Lower leg skin (tissue), 4 donors: ENCODE measurements at regions not wholly inside any gene's neighbourhood (a gene's known extent, or its start where the extent isn't known, plus 50 kb on each side); places are given as distances from the start of the nearest gene placed in this dataset.

Source experiments
- DNase-seq, 2 donors: peaks; one replicate each; pipeline ENCODE4 v3.0.0-alpha.2; 2019; ENCODE audit warnings: low spot score in 2 of 2
- H3K4me3 ChIP-seq: fragments of 200-600 bp; sonication (generic); 2 replicates; pipeline ENCODE4 v1.5.1; 2017; ENCODE audit warnings: mild to moderate bottlenecking, low read depth; ENCODE audit not compliant: poor library complexity, severe bottlenecking
- CTCF ChIP-seq, 3 donors: fragments of 450-650 bp; IDR thresholded peaks; one replicate each; pipeline ENCODE4 v1.5.1; 2016; ENCODE audit warnings: antibody characterized with exemption in 3 of 3, mild to moderate bottlenecking in 3 of 3, moderate library complexity in 2 of 3
- POLR2A ChIP-seq, 2 donors: fragments of 450-650 bp; IDR thresholded peaks; one replicate each; pipeline ENCODE4 v1.6.1; 2016 to 2017; ENCODE audit warnings: antibody characterized with exemption in 2 of 2, mild to moderate bottlenecking in 1 of 2, moderate library complexity in 1 of 2
- WGBS, 2 donors: methylation state at CpG; one replicate each; pipeline ENCODE4 v1.1.5; 2018; 5-methylcytosine and 5-hydroxymethylcytosine counted together
- intact Hi-C: fragments of 100-400 bp; cut with DNase I; formaldehyde crosslinking; loops from one replicate; pipeline ENCODE4 v1.15.0; 2023; ENCODE audit warnings: low total_unique reads

GRCh38 chr6:98633886-98634285, 200.5 kb upstream of the POU3F2 start:
- intact Hi-C loops = no loop called here
- H3K4me3 ChIP-seq = no peak overlapping the region
- no peak for DNase-seq
- no peak for TF ChIP-seq CTCF (IDR thresholded peaks at IDR 0.05)
- TF ChIP-seq POLR2A (IDR thresholded peaks at IDR 0.05) = no peak

- WGBS, 2 donors = 29 to 38% methylated on average over 3 of the region's 3 CpGs
- TF ChIP-seq CTCF (IDR thresholded peaks at IDR 0.05) (no peak), POLR2A (IDR thresholded peaks at IDR 0.05) (no peak)
- no peak for DNase-seq
- intact Hi-C loops = no loop called here
- H3K4me3 ChIP-seq = no peak overlapping the region
These were observed 199.8 kb upstream of the POU3F2 start for GRCh38 chr6:98634569-98634968.

GRCh38 chr6:98635191-98635590, 199.2 kb upstream of the POU3F2 start:
- intact Hi-C loops = no loop called here
- WGBS, 2 donors = 80 to 85% methylated on average over 2 of the region's 2 CpGs
- no peak for DNase-seq

GRCh38 chr6:98636941-98637340, 197.4 kb upstream of the POU3F2 start:
- 0 to 6% methylated on average over 1 of the region's 1 CpG for whole genome bisulfite sequencing, 2 donors
- intact Hi-C loops = no loop called here
- H3K4me3 ChIP-seq = no peak overlapping the region
- no peak for DNase-seq
- no peak for TF ChIP-seq CTCF (IDR thresholded peaks at IDR 0.05)
- no peak for TF ChIP-seq POLR2A (IDR thresholded peaks at IDR 0.05)

More at GRCh38 chr6:98635191-98635590, 199.2 kb upstream of the POU3F2 start:
- TF ChIP-seq POLR2A (IDR thresholded peaks at IDR 0.05) = no peak
- no peak for TF ChIP-seq CTCF (IDR thresholded peaks at IDR 0.05)
- no peak overlapping the region for H3K4me3 ChIP-seq

- 79 to 81% methylated on average over 5 of the region's 5 CpGs for WGBS, 2 donors
- TF ChIP-seq CTCF (IDR thresholded peaks at IDR 0.05) (no peak), POLR2A (IDR thresholded peaks at IDR 0.05) (no peak)
- no peak for DNase-seq
- intact Hi-C loops = no loop called here
- no peak overlapping the region for H3K4me3 ChIP-seq
These were observed 195.2 kb upstream of the POU3F2 start for GRCh38 chr6:98639089-98639635.

GRCh38 chr6:98640366-98640765, 194.0 kb upstream of the POU3F2 start:
- no peak for TF ChIP-seq POLR2A (IDR thresholded peaks at IDR 0.05)
- no peak for TF ChIP-seq CTCF (IDR thresholded peaks at IDR 0.05)
- WGBS, 2 donors = 73 to 74% methylated on average over 5 of the region's 5 CpGs
- no peak overlapping the region for H3K4me3 ChIP-seq
- DNase-seq = no peak
- intact Hi-C loops = no loop called here
